Peyer's patch (tissue), 4 donors: ENCODE measurements at regions not wholly inside any gene's neighbourhood (a gene's known extent, or its start where the extent isn't known, plus 50 kb on each side); places are given as distances from the start of the nearest gene placed in this dataset.

Experiments
- CTCF ChIP-seq, 6 experiments: fragments of 450-650 bp in 4 of 6; fragments of 200-600 bp in 2 of 6; sonication (generic) in 1 of 6; IDR thresholded peaks; one replicate each; pipeline ENCODE4 v1.5.1; 2017 to 2019; ENCODE audit warnings: antibody characterized with exemption in 6 of 6, mild to moderate bottlenecking in 3 of 6, moderate library complexity in 1 of 6
- POLR2A ChIP-seq, 2 donors: fragments of 450-650 bp; IDR thresholded peaks; one replicate each; pipeline ENCODE4 v1.5.1; 2017; ENCODE audit warnings: antibody characterized with exemption in 2 of 2, mild to moderate bottlenecking in 2 of 2, moderate library complexity in 2 of 2

- TF ChIP-seq POLR2A (IDR thresholded peaks at IDR 0.05), result no peak
- no peak for TF ChIP-seq CTCF (IDR thresholded peaks at IDR 0.05)
Measured at GRCh38 chr17:73749928-73750605, 105.8 kb upstream of the SDK2 start.
